GM12891 (cell line): ENCODE measurements at regions not wholly inside any gene's neighbourhood (a gene's known extent, or its start where the extent isn't known, plus 50 kb on each side); places are given as distances from the start of the nearest gene placed in this dataset.

ENCODE experiments used
- POLR2A ChIP-seq: IDR thresholded peaks from 2 replicates; pipeline ENCODE4 v1.6.1; 2011; ENCODE audit warnings: low read depth, low read length, control low read depth
- POLR2AphosphoS5 ChIP-seq: IDR thresholded peaks from 2 replicates; pipeline ENCODE4 v1.6.1; 2011; ENCODE audit warnings: low read depth, low read length, control low read depth
- SPI1 ChIP-seq: IDR thresholded peaks from 2 replicates; pipeline ENCODE4 v1.6.1; 2011; ENCODE audit warnings: low read depth, low read length, control low read depth
- TAF1 ChIP-seq: IDR thresholded peaks from 2 replicates; pipeline ENCODE4 v1.6.1; 2011; ENCODE audit warnings: low read depth, low read length, control low read depth

GRCh38 chr11:130637566-130637965, 189.1 kb downstream of the ADAMTS15 start:
- TF ChIP-seq POLR2AphosphoS5: no peak
- TF ChIP-seq POLR2A: no peak
- no peak for TF ChIP-seq SPI1
- TF ChIP-seq TAF1: no peak
